ENCODE measurements at regions not wholly inside any gene's neighbourhood (a gene's known extent, or its start where the extent isn't known, plus 50 kb on each side); places are given as distances from the start of the nearest gene placed in this dataset.

- no peak overlapping the region for H2BK5ac ChIP-seq (ENCODE audit: insufficient read length, low read length)
- no peak overlapping the region for H3K27ac Mint-ChIP-seq
- H2BK20ac ChIP-seq (ENCODE audit: low read depth, low read length, poor library complexity, severe bottlenecking): no peak overlapping the region
- H3K36me3 Mint-ChIP-seq (ENCODE audit: insufficient read depth in 1 of 3, low read depth in 3 of 3): peaks cover 4 to 24% (median 15%) of the 10 kb centered on the region in 3 experiments; a peak in 5 of 7 replicates
- no peak overlapping the region for H3K23ac ChIP-seq (ENCODE audit: insufficient read length, low read depth, low read length)
- H3K27me3 ChIP-seq (ENCODE audit: insufficient read depth, low read length): no peaks in the 10 kb centered on the region
- no CpG with 5 or more reads among the region's 1 CpG for WGBS (ENCODE audit: extremely low coverage, insufficient read length, low lambda C conversion rate)
- H3K23me2 ChIP-seq (ENCODE audit: insufficient read length, low read depth, low read length, poor library complexity, severe bottlenecking): no peaks in the 10 kb centered on the region
- H3K4me1 Mint-ChIP-seq: no peaks in the 10 kb centered on the region
- H3K79me2 ChIP-seq (ENCODE audit: insufficient read depth, low read length): no peaks in the 10 kb centered on the region
- no peaks in the 10 kb centered on the region for H3K4me1 ChIP-seq (ENCODE audit: insufficient read depth, low read length)
- H3K4ac ChIP-seq (ENCODE audit: low read depth, low read length): no peak overlapping the region
- H3K4me2 ChIP-seq (ENCODE audit: insufficient read depth, insufficient read length, low read length): no peak overlapping the region
- TF ChIP-seq CTCF (conservative IDR thresholded peaks at IDR 0.05): no peak
- H3K14ac ChIP-seq (ENCODE audit: insufficient read depth, low read length): no peak overlapping the region
- no peaks in the 10 kb centered on the region; the same call in 1 of the 2 replicates for H3K27me3 Mint-ChIP-seq (ENCODE audit: low read depth)
- no peak for DNase-seq
- peaks cover 86 to 98% of the 10 kb centered on the region in 2 experiments for H3K9me3 Mint-ChIP-seq
- H3K56ac ChIP-seq (ENCODE audit: insufficient read length, low read depth, low read length): no peak overlapping the region
- no peak overlapping the region for H4K8ac ChIP-seq (replicated peaks; ENCODE audit: insufficient read length, low read depth, low read length)
- no peak overlapping the region for H4K91ac ChIP-seq (ENCODE audit: insufficient read length, low read depth, low read length)
- no peak overlapping the region for H3T11ph ChIP-seq (ENCODE audit: low read length)
- no peak overlapping the region for H2BK12ac ChIP-seq (ENCODE audit: insufficient read length, low read depth, low read length)
- no peak overlapping the region for H3K9ac ChIP-seq (ENCODE audit: extremely low read depth, insufficient read length, low read length)
- H2BK15ac ChIP-seq (ENCODE audit: low read depth, low read length): no peak overlapping the region
- H2BK120ac ChIP-seq (ENCODE audit: low read depth, low read length, poor library complexity, severe bottlenecking): no peak overlapping the region
- no peak overlapping the region for H2AK5ac ChIP-seq (ENCODE audit: insufficient read length, low read length)
- no peaks in the 10 kb centered on the region for H4K20me1 ChIP-seq (ENCODE audit: control insufficient read depth, insufficient read depth, insufficient read length)
- no peak overlapping the region for H3K4me3 Mint-ChIP-seq
- H3K18ac ChIP-seq (ENCODE audit: insufficient read length, low read depth, low read length): no peak overlapping the region
- no peaks in the 10 kb centered on the region for H3K79me1 ChIP-seq (ENCODE audit: insufficient read depth, low read depth, low read length, poor library complexity, severe bottlenecking)
- H3K27ac ChIP-seq (ENCODE audit: insufficient read length, low read depth, low read length): no peak overlapping the region
- peaks cover 65% of the 10 kb centered on the region for H3K9me3 ChIP-seq (ENCODE audit: control insufficient read depth, low read depth, low read length)
- no peak overlapping the region for H2AFZ ChIP-seq (ENCODE audit: low read length)
- no peak overlapping the region for H4K5ac ChIP-seq (ENCODE audit: insufficient read length, low read depth, low read length)
These were observed 304.5 kb downstream of the ZNF248 start for GRCh38 chr10:37552881-37553280.

Data from H9 (cell line).